ENCODE measurements at regions not wholly inside any gene's neighbourhood (a gene's known extent, or its start where the extent isn't known, plus 50 kb on each side); places are given as distances from the start of the nearest gene placed in this dataset.

DNA sequence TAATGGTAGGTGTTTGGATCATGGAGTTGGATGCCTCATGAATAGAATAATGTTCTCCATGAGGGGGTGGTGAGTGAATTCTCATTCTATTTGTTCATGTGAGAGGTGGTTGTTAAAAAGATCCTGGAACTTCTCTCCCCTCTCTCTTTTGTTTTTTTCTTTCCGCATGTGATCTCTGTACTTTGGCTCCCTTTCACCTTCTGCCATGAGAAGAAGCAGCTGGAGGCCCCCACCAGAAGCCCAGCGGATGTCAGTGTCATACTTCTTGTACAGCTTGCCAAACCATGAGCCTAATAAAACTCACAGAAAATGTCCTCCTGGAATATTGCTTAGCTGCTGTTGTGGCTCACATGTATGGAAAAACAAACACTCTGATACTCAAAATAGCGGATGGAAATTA lies 1212.3 kb upstream of the NCAM2 start:
- TF ChIP-seq ZNF507 (tag; conservative IDR thresholded peaks at IDR 0.05) (no peak), HSF4 (CRISPR knock-in tag; IDR thresholded peaks at IDR 0.05; ENCODE audit: borderline replicate concordance) (no peak), FOXP4 (CRISPR knock-in tag; IDR thresholded peaks at IDR 0.05; ENCODE audit: borderline replicate concordance) (no peak), ZNF134 (CRISPR knock-in tag; conservative IDR thresholded peaks at IDR 0.05) (no peak), ZNF263 (CRISPR knock-in tag; IDR thresholded peaks at IDR 0.05; ENCODE audit: borderline replicate concordance) (no peak), VEZF1 (CRISPR knock-in tag; IDR thresholded peaks at IDR 0.05) (no peak), ATF1 (CRISPR knock-in tag; IDR thresholded peaks at IDR 0.05) (no peak), ATF1 (tag; IDR thresholded peaks at IDR 0.05) (no peak), NCOA4 (IDR thresholded peaks at IDR 0.05; ENCODE audit: partially characterized antibody) (no peak), SMARCE1 (IDR thresholded peaks at IDR 0.05) (no peak), ZNF12 (CRISPR knock-in tag; IDR thresholded peaks at IDR 0.05) (no peak), HDAC1 (IDR thresholded peaks at IDR 0.05) (no peak), MCM3 (IDR thresholded peaks at IDR 0.05) (no peak), TRIM24 (IDR thresholded peaks at IDR 0.05) (no peak), CTBP1 (IDR thresholded peaks at IDR 0.05; ENCODE audit: borderline replicate concordance) (no peak)
- TF ChIP-seq, protein P1, sequence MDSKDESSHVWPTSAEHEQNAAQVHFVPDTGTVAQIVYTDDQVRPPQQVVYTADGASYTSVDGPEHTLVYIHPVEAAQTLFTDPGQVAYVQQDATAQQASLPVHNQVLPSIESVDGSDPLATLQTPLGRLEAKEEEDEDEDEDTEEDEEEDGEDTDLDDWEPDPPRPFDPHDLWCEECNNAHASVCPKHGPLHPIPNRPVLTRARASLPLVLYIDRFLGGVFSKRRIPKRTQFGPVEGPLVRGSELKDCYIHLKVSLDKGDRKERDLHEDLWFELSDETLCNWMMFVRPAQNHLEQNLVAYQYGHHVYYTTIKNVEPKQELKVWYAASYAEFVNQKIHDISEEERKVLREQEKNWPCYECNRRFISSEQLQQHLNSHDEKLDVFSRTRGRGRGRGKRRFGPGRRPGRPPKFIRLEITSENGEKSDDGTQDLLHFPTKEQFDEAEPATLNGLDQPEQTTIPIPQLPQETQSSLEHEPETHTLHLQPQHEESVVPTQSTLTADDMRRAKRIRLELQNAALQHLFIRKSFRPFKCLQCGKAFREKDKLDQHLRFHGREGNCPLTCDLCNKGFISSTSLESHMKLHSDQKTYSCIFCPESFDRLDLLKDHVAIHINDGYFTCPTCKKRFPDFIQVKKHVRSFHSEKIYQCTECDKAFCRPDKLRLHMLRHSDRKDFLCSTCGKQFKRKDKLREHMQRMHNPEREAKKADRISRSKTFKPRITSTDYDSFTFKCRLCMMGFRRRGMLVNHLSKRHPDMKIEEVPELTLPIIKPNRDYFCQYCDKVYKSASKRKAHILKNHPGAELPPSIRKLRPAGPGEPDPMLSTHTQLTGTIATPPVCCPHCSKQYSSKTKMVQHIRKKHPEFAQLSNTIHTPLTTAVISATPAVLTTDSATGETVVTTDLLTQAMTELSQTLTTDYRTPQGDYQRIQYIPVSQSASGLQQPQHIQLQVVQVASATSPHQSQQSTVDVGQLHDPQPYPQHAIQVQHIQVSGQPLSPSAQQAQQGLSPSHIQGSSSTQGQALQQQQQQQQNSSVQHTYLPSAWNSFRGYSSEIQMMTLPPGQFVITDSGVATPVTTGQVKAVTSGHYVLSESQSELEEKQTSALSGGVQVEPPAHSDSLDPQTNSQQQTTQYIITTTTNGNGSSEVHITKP (IDR thresholded peaks at IDR 0.05; ENCODE audit: partially characterized antibody): no peak
- TF ChIP-seq, protein P2, sequence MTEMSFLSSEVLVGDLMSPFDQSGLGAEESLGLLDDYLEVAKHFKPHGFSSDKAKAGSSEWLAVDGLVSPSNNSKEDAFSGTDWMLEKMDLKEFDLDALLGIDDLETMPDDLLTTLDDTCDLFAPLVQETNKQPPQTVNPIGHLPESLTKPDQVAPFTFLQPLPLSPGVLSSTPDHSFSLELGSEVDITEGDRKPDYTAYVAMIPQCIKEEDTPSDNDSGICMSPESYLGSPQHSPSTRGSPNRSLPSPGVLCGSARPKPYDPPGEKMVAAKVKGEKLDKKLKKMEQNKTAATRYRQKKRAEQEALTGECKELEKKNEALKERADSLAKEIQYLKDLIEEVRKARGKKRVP (CRISPR knock-in tag; IDR thresholded peaks at IDR 0.05): no peak
- ATAC-seq (no peak), FAIRE-seq (no peak), DNase-seq (ENCODE audit: extremely low read depth in 1 of 4, low spot score in 3 of 4) (no peak)
- BruUV-seq (replicated peaks): no TSS peak
- H2AFZ ChIP-seq (ENCODE audit: low read depth, low read length): no peak overlapping the region
- H3K9ac ChIP-seq (ENCODE audit: insufficient read depth in 1 of 2, low read depth in 2 of 2, low read length in 2 of 2): no peak overlapping the region
- H3K36me3 ChIP-seq (ENCODE audit: control insufficient read depth, insufficient read depth, low read length): no peaks in the 10 kb centered on the region
- H3K9me1 ChIP-seq (ENCODE audit: control insufficient read depth, insufficient read depth, low read length): no peaks in the 10 kb centered on the region
- H4K20me1 ChIP-seq (replicated peaks; ENCODE audit: control insufficient read depth, insufficient read depth, low read length): no peaks in the 10 kb centered on the region
- H3K27me3 ChIP-seq (ENCODE audit: control insufficient read depth in 2 of 2, insufficient read depth in 2 of 2, low read length in 2 of 2): no peaks in the 10 kb centered on the region
- 17% methylated on average over 3 of the region's 3 CpGs for WGBS (ENCODE audit: insufficient coverage, low coverage, missing lambda C conversion rate)
- POLR2A ChIA-PET: no interaction called here
- H3K9me3 ChIP-seq (replicated peaks; ENCODE audit: control insufficient read depth, insufficient read depth, low read depth, low read length): no peaks in the 10 kb centered on the region; the same call in none of the 2 replicates
- H3K4me2 ChIP-seq (ENCODE audit: insufficient read depth, low read length): no peak overlapping the region
- no peak overlapping the region for H3K27ac ChIP-seq (ENCODE audit: extremely low read depth, low read depth, low read length)
- H3K4me3 ChIP-seq: no peak overlapping the region
- intact Hi-C loops (cut with micrococcal nuclease): no loop called here
- H3K4me1 ChIP-seq (replicated peaks in 1 of 2; ENCODE audit: control insufficient read depth in 2 of 2, insufficient read depth in 2 of 2, low read length in 2 of 2): no peaks in the 10 kb centered on the region
- CTCF ChIA-PET (ENCODE audit: low intra/inter-chr PET ratio): no interaction called here
- no peaks in the 10 kb centered on the region for H3K79me2 ChIP-seq (ENCODE audit: control insufficient read depth, insufficient read depth, low read length)
- in situ Hi-C loops (cut with MboI): no loop called here

All from K562 (cell line).